IPS DF 19.7 (cell line): ENCODE measurements at regions not wholly inside any gene's neighbourhood (a gene's known extent, or its start where the extent isn't known, plus 50 kb on each side); places are given as distances from the start of the nearest gene placed in this dataset.
"Not testable (repeated sequence)": the region's sequence is repeated elsewhere in the genome, so short reads cannot be mapped to it uniquely, and the experiment has no call there.

Experiments used
- DNase-seq: peaks from one replicate; pipeline ENCODE4 v3.0.0-alpha.2; 2013; ENCODE audit warnings: low read depth, low spot score

DNA sequence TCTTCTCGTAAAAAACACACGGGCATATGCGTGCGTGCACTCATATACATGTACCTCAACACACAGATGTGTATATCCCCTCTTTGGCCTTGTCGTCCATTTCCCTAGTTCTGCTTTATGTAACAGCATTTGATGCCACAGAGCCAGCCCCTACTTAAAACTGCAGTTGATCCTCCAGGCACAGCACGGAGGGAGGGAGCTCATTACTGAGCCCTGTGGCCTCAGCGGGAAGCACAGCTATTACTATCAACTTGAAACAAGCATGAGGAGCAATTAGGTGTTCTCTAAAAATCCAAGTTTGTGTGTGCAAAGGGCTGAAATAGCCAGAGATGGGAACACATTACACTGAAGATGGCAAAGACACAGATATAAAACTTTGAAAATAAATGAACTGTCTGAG, 580.9 kb downstream of the GLRX3 start:
- no peak for DNase-seq

DNA sequence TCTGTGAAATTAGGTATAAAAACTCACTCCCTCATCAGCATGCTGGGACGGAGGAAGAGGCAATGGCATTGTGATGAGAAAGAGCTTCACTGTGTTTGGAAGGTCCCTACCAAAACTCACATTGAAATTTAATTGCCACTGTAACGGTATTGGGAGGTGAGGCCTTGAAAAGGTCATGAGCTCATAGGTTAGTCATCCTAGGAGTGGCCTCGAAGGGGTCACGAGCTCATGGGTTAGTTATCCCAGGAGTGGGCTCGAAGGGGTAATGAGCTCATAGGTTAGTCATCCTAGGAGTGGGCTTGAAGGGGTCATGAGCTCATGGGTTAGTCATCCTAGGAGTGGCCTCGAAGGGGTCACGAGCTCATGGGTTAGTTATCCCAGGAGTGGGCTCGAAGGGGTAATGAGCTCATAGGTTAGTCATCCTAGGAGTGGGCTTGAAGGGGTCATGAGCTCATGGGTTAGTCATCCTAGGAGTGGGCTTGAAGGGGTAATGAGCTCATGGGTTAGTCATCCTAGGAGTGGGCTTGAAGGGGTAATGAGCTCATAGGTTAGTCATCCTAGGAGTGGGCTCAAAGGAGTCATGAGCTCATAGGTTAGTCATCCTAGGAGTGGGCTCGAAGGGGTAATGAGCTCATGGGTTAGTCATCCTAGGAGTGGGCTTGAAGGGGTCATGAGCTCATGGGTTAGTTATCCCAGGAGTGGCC, 582.7 kb downstream of the GLRX3 start:
- not testable (repeated sequence) for DNase-seq

DNA sequence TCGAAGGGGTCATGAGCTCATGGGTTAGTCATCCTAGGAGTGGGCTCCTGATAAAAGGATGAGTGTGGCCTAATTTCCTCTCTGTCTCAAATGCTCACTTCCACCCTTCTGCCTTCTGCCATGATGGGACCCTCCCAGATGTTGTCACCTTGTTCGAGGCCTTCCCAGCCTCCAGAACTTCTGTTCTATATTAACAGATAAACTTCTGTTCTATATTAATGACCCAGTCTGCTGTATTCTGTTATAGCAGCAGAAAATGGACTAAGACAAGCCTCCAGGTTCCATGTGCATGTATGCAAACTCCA, 583.2 kb downstream of the GLRX3 start:
- DNase-seq, result no peak

DNA sequence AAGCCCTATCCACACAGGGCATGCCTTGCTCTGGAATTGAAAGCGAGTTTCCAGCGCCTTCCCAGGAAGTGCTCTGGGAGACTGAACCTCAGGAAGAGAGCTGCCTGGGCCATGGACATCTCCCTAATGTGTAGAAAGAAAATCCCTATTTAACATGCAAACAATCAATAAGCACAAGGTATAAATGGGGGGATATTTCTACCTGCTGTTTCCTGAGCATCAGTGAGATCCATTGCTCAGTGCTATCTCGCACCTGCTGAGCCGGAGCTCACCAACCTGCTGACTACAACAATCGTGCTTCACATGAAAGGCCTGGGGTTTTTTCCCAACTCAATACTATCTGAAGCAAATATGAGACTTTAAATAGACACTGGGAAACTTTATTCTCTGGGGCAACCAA, 584.0 kb downstream of the GLRX3 start:
- DNase-seq, result no peak

DNA sequence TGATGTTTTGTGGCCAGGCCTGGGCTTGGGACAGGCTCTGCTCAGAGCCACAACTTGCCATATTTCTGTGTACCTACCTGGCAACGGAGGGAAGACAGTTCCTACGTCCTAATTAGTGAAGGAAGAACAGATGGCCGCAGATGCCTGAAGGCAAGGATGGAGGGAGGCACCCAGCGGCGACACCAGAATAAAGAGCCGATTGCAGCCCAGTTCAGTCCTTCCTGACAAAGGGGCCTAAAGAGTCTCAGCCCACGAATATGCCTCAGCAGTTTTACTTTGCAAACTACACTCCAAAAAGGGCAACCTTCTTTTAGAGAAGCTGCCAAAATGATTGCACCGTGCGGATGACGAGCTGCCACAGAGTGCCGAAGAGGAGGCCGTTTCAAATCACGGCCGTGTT, 585.8 kb downstream of the GLRX3 start:
- DNase-seq, result no peak

DNA sequence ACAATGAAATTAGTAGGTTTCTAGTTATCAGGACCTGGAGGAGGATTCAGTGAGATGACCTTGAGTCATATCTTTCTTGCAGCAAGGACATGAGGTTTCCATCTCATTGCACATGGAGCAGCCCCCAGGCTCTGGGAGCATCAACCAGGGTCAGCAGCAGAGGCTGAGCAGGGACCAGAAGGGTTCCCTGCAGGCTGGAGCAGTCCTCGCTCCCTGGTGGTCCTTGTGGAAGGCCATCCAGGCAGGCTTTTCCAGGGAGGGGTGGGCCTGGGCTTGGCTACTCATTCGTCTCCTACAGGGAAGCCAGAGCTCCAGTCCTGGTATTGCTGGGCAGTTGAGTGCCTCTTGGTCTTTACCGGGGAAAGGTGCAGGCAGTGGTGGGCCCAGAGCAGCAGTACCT, 587.5 kb downstream of the GLRX3 start:
- no peak for DNase-seq

DNA sequence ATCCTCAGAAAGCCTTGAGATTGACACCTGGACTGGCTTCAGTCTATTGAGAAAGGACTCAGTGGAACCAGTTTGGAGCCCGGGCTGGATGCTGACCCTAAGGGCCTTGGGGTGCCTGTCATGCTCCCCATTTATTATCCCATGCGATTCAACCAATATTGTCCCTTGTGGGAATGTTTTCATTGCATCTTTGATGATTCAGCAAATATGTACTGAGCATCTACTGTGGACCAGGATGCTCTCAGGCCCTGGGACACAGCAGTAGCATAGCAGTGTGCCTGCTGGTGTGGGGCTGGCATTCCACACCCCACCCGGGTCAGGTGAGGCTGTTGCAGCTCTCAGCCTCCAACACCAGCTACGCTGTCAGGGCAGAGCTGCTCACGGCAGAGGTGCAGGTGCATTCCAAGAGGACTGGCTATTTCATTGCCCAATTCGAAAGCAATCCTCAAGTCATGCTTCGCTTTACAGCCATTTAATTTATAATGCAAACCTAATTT, 586.0 kb downstream of the TCERG1L start:
- DNase-seq, result no peak

DNA sequence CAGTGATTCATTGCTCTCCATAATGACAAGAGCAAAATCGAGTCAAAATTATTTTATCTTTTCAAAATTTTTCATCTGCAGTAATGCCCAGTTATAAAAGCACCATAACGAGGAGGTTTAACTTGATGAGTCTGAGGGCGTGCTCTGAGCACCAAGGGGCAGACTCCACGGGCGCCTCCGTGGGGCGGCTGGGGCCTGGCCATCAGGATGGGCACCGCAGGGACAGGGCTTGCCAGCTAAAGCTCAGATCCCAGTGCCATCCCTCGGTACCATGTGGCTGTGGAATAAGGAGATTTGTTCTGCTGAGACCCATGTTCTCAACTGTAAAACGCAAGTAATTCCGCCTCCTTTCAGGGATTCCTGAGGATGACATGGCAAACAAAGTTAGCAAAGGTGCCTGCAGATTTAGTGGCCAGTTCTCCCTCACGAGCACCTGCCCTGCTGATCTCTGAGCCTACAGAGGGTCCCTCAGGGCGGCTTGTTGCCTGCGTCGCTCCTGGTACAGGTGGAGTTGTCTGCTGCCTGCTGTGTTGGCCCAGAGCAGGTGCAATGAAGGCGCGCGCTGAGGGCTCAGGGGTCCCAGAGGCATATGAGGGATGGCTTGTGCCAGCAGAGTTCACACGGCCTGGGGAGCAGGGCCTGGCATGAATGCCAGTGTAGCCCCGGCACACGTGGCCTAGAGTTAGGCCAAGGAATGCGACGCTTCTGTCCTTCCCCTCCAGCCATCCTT, 584.4 kb downstream of the TCERG1L start:
- no peak for DNase-seq

DNA sequence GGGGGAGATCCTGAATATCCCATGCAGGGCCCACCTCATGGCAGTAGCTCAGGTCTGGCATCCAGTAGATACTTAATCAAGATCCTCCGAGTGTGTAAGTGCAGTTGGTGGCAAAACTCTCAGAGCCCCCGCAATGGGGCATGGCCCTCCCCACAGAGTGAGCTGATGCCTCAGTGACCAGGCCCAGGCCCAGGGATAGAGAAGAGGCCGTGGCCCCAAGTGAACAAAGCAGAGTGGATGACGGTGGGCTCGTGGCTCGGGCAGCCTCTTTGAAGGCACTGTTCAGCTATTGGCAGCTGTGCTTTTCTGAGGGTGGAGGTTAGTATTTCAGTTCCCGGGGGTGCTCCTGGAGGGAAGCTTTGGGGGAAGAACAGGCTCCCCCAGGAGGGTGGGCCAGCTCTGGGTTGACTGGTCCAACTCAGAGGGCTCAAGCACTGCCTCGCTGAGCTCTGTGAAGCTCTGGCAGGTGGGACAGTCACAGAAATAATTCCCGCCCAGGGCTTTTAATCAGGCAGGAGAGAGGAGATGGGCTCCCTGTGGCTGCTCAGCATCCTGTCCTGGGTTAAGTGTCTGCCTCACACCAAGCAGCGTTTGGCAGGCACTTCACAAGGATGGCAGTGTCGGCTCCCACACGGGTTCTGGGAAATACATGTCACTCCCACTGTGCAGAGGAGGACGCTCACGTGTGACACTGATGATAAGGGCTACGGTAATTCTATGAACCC, 583.6 kb downstream of the TCERG1L start:
- no peak for DNase-seq

DNA sequence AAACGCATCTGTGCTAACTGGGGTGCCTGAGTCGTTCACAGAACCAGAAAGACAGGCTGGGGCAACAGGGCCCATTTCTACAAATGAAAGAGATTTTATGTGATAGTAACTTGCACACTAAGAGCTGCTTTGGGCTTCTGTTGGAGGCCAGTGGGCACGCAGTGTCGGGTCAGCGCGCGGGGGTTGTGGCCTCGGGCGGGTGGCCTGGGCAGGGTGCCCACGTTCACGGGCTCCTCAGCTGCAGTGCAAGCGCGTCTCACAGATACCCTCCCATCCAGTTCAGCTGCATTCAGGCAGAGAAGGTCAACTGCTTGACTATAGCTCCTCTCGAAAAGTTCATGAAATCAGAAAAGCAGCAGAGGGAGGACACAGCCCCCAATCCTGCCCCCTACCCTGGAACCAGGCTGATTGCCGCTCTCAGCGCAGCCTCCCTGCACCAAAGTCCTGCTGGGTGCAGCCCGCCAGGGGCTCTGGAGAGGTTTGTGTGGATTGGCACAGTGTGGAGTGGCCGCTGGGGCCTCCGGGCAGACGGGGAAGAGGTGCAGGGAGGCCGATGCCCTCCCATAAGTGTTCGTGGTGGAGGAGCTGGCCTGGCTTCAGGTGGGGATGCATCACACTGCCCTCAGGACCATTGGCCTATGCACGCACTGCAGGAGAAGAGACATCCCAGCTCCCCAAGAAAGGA, 582.8 kb downstream of the TCERG1L start:
- no peak for DNase-seq

DNA sequence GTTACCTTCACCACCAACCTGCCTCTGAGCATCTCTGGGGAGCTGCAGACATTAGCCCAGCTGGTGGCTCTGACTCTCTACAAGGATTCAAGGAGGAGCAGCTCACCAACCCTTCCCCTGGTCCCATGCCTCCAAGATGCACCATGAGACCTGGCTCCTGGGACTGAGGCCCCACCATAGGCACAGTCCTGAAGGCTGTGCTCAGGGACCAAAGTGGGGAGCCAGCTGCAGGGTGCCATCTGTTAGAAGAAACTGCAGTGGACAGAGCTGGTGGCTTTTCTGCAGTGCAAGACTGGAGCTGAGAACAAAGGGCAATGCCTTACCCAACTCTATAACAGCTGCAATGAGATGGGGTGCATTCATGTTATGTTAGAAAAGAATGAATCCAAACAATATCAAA, 581.6 kb downstream of the TCERG1L start:
- DNase-seq, result no peak

DNA sequence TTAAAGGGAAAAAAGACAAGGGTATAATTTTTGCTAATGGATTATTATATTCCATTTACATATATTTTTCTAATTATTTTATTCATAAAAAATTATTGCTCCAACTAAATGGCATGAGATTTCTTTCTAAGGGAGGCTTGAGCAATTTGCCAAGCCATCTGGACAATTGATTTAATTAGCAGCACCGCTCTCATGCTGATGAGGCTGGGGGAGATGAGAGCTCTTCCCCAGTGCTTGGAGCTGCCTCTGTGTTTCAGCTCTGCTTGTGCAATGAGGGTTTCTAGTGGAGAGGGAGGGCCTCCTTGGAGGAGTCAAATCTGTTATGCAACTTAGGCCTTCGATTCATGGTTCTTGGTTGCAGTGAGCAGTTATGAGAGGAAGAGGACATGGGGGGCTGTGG, 574.3 kb downstream of the TCERG1L start:
- DNase-seq, result no peak

DNA sequence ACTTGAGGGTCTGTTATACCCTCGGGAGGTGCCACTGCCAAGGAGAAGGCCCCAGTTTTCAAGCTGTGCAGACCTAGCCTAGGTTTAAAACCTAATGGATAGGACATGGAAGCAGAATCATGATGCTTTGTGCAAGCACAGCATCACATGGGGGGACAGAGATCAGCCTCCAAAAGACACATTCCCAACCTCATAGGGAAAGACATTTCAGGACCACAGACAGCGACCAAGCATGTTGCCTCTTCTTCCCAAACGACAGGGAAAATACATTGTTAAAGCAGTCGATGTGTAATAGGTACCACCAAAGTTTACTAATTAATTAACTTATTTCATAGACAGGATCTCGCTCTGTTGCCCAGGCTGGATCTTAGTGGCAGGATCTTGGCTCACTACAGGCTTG, 573.9 kb downstream of the TCERG1L start:
- DNase-seq, result no peak

DNA sequence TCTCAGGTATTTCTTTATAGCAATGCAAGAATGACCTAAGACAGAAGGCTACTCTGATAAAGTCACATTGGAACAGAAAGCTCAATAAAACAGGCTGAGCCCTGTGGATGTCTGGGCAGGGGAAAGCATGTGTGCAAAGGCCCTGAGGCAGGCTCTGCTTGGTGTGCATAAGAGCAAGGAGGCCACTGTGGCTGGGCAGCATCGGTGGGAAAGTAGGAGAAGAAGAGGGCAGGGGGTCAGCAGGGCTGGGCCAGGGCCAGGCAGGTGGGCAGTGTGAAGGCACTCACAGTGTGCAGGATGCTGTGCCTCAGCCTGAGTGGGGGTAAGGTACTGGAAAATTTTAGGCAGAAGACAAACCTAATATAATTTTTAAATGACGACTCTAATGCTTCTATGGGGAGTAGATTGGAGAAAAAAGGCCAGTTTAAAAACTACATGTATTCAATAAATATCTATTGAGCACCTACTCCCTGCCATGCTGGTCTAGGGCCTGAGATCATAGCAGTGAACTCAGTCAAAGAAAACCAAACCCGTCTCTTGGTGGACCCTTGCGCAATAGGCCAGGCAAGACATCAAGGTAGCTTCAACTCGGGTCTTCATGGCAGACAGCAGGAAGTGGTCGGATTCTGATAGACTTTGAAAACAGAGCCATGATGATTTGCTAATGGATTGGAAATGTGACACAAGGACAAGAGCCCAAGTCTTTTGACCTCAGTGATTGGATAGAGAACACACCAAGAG, 572.3 kb downstream of the TCERG1L start:
- DNase-seq, result no peak

DNA sequence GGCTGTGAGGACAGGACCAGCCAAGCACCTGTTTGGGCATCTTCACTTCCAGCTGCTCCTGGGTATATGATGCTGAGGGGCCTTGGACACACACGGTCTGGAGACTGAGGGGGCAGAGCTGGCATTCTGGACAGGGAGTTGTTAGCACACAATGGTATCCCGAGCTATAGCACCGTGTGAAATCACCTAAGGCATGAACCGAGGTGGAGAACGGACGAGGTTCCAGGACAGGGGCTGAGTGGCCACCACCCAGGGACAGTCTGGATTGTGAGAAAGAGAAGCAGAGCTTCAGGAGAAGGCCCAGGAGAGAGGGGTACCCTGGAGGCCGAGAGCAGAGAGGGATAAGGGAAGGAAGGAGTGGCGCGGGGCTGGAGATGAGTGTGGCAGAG, 571.8 kb downstream of the TCERG1L start:
- DNase-seq, result no peak

DNA sequence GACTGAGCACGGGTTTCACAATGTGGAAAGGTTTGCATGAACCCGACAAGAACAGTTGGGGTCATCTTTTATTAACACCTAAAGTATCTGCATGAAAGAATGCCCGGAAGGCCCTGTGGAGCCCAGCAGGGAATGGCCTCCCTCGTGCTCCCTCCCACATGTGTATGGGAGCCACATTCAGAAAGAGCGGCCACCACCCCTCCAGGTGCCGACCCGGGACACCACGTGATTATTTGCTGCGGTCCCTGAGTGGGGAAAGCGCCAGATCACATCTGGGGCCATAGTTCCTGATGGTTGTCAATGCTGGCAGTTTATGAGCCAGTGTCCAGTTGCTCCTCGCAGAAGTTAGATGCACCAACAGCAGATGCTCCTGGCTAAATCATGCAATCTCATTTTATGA, 571.4 kb downstream of the TCERG1L start:
- no peak for DNase-seq

DNA sequence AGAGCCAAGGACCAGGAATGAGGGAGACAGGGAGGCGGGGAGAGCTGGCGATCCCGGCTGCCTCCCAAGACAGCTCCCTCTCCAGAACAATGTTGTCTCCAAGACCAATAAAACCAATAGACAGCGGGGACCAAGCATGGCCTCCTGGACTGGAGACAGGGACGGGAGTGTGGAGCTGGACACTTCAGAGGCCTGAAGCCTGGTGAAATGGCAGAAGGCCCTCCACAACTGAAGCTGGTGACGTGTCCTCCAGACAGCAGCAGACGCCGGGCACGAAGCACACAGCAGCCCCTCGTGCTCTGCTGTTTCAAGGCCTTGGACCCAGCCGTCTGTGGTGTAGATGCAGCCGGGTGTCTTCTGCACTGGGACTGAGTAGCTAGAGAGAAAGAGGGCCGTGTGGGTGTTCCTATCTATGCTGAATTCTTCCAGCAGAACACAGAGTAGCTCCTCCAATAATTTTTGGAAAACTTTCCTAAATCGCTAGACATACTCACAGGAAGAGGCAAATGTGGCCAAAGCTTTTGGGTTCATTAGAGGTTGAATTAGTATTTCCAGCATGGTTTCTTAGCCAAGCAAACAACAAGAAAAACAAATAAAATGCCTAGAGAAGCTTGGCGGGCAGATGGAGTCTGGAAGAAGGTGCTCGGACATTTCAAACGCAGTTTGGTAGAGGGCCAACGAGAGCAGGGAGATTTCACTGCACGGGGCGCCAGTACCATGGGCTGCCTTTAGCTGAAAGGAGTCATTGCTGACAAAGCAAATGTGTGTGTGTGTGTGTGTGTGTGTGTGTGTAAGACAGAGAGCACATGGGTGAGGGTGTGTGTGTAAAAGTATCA, 570.4 kb downstream of the TCERG1L start:
- no peak for DNase-seq

DNA sequence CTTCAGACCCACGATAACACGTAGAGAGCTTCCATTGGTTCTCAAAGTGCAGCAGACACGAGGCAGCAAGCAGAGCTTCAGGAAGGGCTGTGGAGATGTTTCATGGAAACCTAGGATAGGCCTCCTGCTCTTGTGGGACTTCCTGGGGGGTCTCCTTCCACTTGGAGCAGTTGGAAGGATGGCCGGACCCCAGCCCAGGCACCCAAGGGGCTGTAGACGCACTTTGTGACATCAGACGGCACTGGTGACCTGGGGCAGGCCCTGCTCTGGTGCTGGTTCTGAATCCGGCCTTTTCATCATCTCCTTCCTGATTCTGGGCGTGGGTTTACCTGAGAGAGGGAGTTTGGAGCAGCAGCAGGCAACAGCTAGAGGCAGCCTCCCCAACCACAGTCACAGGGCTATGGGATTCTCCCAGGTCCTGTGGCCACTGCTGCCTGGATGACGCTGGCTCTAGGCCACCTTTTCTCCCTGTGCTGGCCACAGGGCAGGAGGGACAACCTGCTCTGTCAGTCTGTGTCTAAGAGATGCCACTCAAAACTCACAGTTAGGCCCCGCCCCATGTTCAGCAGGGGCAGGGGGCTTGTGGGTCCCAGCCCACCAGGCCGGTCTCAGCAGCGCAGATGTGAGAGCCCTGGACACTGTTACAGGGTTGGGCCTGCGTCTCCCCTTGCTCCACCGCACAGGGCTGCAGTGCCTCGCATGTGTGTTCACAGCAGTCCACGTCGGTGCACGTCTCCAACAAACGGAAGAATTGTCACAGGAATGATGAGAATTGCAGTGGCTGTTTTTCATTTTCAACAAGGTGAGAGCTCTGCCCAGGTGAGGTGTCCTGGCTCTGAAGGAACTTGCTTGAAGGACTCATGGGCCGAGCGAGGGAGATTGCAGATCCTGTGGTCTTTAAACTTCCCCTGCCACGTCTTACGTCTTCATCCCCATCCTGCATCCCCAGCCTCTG, 569.3 kb downstream of the TCERG1L start:
- no peak for DNase-seq

DNA sequence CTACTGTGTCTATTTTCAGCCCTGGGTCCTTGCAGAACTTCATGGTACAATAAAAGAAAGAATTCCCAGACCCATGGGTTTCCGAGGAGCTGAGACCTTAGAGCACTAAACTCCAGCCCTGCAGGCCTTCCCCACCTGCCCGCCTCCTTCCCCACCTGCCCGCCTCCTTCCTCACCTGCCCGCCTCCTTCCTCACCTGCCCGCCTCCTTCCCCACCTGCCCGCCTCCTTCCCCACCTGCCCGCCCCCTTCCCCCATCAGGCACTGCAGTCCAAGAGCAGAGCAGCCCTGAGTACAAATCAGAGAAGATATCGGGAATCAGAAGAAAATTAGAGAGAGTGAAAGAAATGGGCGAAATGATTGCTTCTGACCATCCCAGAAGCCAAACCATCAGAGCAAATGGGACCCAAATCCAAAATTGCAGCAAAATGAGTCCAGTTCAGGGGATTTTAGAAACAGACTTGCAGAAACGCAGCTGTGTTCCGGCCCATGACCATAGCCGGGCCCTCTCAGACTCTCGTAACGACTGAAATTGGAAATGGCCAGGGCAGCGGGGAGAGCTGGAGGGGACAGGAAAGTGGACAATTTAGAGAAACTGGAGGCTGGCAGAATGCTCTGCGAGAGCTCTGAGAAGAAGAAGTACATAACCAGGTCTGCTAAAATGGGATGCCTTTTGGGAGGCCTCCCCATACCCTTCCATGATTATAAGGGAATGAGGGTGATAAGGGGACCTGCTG, 568.4 kb downstream of the TCERG1L start:
- DNase-seq, result no peak
